8988T (cell line): ENCODE measurements at regions not wholly inside any gene's neighbourhood (a gene's known extent, or its start where the extent isn't known, plus 50 kb on each side); places are given as distances from the start of the nearest gene placed in this dataset.
"Not testable (repeated sequence)": the region's sequence is repeated elsewhere in the genome, so short reads cannot be mapped to it uniquely, and the experiment has no call there.

Experiments used
- DNase-seq: peaks from one replicate; pipeline ENCODE4 v3.0.0; 2011

- DNase-seq = no peak
Measured at GRCh38 chr2:7693246-7694075, 776.2 kb downstream of the RNF144A start.

DNA sequence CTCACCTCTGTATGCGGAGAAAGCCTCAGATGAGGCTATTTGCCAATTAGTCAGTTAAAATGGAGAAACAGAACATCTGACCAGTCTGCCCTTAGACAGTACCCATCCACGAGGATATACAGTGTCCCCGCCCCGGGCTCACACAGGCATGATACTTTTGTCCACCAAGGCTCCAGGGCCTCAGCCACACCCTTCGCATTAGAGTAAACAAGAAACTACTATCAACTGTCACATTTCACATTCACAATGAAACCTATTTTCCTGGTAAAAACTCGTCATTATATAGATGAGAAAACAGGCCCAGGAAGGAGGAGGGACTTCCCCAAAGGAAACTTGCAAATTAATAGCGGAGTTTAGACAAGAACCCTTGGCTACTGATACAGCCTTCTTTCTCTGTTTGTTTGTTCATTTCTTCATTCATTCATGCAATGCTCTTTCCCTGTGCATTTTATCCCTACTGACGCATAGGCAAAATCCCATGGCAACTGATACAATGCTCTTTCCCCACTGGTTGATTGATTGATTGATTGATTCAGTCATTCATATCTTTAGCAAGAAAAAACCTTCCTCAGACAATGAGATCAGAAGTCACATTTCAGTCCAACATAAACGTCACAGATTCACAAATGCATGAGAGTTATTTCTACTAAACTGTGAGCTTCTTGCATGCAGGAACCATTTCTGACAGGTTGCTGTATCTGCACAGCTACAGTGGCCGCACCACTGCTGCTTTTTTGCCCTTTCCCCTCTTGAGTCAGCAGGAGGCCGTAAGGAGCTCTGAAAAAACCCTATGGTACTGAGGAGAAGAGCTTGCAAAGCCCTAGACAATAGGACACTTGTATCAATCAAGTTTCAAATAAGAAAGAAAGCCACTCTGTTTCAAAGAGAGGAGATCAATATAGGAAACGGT, 777.1 kb downstream of the RNF144A start:
- DNase-seq = no peak

DNA sequence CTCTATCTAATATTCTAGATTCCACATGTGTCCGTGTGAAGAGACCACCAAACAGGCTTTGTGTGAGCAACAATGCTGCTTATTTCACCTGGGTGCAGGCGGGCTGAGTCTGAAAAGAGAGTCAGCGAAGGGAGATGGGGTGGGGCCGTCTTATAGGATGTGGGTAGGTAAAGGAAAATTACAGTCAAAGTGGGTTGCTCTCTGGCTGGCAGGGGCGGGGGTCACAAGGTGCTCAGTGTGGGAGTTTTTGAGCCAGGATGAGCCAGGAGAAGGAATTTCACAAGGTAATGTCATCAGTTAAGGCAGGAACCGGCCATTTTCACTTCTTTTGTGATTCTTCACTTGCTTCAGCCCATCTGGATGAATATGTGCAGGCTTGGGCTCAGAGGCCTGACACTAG, 779.3 kb downstream of the RNF144A start:
- not testable (repeated sequence) for DNase-seq

DNA sequence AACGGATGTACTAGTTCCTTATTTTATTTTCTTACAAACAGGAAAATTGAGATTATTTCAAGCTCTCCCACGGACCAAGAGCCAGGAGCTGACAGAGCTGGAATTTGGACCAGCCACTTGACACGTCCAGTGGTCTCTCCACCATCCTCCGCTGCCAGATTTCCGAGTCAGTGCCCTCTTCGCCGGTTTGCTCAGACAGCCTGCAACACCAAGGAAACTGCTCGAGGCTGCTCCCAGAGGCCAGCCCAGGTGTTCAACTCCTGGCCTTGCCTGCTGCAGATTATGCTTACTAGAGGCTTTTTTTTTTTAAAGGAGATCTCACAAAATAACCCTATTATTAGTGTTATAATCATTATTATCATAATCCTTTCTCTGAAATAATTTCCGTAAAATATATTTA, 779.8 kb downstream of the RNF144A start:
- DNase-seq = no peak

DNA sequence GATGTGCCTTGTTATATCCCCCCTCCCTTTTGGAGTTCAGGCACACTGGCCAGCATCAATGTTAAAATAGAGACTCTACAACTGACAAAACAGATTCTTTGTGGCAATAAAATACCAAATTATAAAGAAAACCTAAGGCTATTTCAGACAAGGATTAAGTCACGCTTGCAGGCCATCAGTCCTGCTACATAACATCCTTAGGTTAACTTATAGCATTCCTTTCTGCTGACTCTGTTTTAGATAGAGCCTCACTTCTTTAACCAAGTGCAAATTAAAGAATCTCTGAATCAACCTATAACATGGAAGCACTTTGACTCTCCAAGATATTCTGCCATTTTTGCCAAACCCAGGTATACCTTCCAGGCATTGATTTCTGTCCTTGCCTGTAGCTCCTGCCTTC, 784.6 kb downstream of the RNF144A start:
- no peak for DNase-seq

DNA sequence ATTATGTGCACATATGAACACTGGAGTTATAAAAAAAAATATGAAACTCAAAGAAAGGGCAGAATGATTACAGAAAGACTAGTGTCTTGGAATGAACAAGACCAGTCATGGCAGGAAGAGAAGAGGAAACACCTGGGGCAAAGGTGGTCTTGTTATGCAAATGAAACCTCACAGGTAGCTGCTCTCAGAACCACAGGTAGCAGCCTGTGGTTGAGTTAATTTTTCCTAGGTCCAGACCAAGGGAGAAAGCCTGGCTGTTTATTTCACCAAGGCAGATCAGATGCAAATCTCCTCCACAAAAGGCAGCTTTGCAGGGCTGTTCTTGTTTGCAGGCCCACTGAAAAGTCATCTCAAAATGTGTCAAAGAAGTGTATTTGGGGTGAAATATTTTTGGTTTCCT, 785.8 kb downstream of the RNF144A start:
- no peak for DNase-seq

DNA sequence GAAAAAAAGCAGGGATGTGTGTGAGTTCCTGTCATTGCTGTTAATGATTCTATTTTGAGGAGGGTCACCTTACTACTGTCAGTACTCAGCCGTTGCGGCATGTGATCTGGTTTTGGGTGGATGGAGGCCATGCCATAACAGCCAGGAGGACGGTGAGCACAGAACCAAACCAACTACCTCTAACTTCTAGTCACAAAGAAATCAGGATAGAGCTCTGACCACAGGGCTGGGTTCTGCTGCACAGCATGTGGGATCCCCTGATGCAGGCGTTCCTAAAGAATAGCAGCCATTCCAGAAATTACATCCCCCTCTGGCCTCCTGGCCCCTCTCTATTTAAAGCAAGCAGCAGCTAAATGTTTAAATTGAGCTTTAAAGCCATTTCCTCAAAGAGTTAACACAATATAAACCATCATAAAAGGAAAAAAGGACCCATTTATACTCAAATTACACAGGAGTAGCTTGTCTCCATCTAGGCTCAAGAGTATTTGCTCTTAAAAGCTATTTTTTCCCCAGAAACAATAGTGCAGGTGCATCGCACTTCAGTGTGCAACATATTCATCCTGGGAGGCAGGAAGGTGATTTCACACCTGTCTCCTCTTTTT, 786.4 kb downstream of the RNF144A start:
- no peak for DNase-seq

- no peak for DNase-seq
Measured at GRCh38 chr2:7704296-7704865, 787.2 kb downstream of the RNF144A start.

- DNase-seq = no peak
Measured at GRCh38 chr2:7706791-7707190, 789.6 kb downstream of the RNF144A start.

DNA sequence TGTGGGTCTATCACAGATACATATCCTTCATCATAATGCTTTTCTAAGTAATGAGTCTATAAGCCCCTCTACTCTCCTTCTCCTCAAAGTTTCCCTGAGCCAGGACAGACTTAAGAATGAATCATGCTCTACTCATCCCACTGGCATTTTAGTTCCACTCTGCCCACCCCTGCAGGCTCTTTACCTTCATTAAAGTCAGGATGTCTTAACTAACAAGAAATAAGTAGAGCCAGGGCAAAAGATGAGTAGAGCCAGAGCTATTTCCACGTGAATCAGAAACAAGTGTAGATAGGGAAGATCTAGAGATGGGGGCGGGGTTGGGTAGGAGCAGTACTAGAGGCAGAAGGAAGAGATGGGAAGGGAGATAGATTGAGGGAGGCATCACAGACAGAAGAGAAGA, 790.5 kb downstream of the RNF144A start:
- DNase-seq = no peak

GRCh38 chr2:7709907-7710306, 792.7 kb downstream of the RNF144A start:
- DNase-seq = no peak

GRCh38 chr2:7711167-7711566, 794.0 kb downstream of the RNF144A start:
- DNase-seq = no peak

DNA sequence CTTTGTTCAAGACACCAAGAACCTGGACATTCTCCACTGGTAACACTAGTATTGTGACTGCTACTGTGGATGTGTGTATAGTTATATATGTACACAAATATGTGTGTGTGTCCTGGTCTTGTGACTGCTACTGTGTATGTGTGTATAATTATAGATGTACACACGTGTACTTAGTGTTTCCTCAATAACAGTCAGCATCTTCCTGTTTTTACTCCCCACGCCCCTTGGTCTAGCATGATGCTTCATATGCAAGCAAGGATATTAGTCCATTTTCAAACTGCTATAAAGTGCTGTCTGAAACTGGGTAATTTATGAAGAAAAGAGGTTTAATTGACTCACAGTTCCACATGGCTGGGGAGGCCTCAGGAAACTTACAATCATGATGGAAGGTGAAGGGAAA, 802.7 kb downstream of the RNF144A start:
- no peak for DNase-seq

GRCh38 chr2:7721413-7721995, 804.3 kb downstream of the RNF144A start:
- no peak for DNase-seq

DNA sequence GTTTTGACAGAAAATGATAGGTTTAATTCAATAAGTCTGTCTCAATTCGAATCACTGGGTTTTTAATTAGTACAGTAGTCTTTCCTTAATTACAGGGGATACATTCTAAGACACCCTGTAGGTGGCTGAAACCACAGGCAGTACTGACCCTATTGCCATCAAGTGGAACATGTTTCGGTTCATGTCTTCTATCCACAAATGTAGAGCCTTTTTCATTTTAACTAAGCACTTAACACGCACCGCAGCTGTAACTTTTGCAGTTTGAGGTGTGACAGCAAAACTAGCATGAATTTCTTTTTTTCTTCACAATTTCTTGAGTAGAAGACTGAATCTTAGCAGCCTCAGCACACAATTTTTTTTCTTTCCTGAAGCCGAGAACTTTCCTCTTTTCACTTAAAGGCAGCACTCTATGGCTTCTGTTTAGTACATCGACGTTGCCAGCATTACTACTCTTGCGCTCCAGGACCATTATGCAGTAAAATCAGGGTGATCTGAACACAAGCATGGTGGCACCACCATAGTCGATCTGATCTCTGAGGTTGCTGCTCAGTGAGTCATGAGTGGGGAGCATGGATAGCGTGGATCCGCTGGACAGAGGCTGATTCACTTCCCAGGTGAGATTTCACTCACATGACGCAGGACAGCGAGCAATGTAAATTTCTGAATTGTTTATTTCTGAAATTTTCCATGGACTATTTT, 805.1 kb downstream of the RNF144A start:
- DNase-seq = no peak

GRCh38 chr2:7724336-7724735, 807.1 kb downstream of the RNF144A start:
- no peak for DNase-seq

DNA sequence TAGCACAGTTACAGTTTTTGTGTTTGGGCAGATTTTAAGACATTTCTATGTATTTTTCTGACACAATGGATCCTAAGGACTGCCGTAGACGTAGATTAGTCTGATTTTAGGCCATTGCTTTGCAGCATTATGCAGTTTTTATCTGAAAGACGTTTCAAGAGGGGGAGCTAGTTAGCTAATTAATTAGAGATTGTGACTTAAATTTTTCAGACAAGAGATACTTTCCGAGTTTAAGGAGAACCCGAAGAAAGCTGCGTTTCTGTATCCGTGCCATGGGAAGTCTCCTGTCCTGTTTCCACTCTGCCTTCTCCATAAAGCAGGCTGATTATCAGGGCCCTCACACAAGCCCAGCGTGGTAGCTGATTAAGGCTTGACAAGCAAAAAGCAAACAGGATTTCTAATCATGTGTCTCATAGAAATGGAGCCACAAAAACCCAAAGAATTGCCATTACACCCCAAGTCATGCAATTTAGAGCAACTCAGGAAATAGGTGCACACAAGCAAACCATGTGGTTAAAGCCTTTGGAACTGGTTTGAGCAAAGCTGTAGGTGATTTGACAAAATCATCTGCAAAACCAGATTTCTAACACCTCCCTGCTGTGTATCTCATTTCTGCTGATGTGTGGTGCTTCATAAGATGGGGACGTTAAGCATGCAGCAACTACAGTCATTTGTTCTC, 808.1 kb downstream of the RNF144A start:
- no peak for DNase-seq

DNA sequence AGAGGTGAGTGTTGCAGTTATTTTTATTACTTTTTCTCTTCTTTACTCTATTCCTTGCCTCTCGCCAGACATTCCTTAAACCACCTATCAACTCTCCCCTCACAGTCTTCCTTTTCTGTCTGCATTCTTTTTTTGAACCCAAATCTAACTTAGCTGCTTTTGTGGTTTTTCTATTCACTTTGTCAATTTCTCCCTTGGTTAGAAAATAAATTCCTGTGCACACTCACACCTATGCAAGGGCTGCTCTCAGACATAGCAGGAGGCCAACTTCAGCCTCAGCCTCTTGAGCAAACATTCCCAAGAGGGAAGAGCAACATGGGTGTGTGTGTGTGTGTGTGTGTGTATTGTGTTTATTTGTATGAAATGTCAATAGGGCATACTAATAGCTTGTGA, 808.6 kb downstream of the RNF144A start:
- DNase-seq = no peak

DNA sequence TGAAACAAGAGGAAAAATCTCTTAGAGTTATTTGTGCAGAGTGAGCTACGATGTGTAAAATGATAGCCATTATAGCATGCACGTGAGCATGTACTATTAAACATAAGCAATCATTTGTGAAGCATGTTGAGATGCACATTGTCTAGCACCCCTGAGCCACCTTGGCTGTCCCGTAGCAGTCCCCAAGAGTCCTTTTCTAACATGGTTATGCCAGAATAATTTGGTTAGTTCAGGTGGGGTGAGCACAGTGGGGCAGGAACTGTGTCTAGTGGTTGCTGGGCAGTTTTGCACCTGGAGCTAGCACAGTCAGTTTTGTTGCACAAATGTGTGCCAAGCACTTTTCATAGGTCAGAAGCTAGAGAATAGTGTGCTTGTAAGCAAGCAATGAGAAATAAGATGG, 809.8 kb downstream of the RNF144A start:
- no peak for DNase-seq

GRCh38 chr2:7728388-7728787, 811.2 kb downstream of the RNF144A start:
- DNase-seq = no peak

GRCh38 chr2:7730449-7730848, 813.2 kb downstream of the RNF144A start:
- no peak for DNase-seq

- no peak for DNase-seq
Measured at GRCh38 chr2:7730990-7731389, 813.8 kb downstream of the RNF144A start.
